Thoracic aorta (tissue), 2 donors: ENCODE measurements at regions not wholly inside any gene's neighbourhood (a gene's known extent, or its start where the extent isn't known, plus 50 kb on each side); places are given as distances from the start of the nearest gene placed in this dataset.

Experiments used
- ATAC-seq: fragments of 150-250 bp; one replicate; pipeline ENCODE4 v1.8.0; 2017; ENCODE audit warnings: low read depth; ENCODE audit not compliant: insufficient number of reproducible peaks, low FRiP score
- DNase-seq: peaks from one replicate; pipeline ENCODE4 v3.0.0-alpha.2; 2020; ENCODE audit warnings: low spot score
- H3K27ac ChIP-seq, 2 donors: fragments of 200-600 bp; sonication (generic); 1 replicate in 1 of 2; 2 replicates in 1 of 2; pipeline ENCODE4 v1.5.1; 2016; ENCODE audit warnings: mild to moderate bottlenecking in 2 of 2, moderate library complexity in 2 of 2
- H3K27me3 ChIP-seq: fragments of 200-600 bp; sonication (generic); replicated peaks from 2 replicates; pipeline ENCODE4 v1.6.0; 2016; ENCODE audit warnings: mild to moderate bottlenecking; ENCODE audit not compliant: insufficient read depth
- H3K36me3 ChIP-seq: fragments of 200-600 bp; sonication (generic); one replicate; pipeline ENCODE4 v1.5.1; 2016
- H3K4me1 ChIP-seq, 2 donors: fragments of 200-600 bp; sonication (generic); 1 replicate in 1 of 2; 2 replicates in 1 of 2; pipeline versions ENCODE4 v1.5.1 to v1.6.0; 2016; ENCODE audit warnings: low read depth in 2 of 2, mild to moderate bottlenecking in 1 of 2; ENCODE audit not compliant: control insufficient read depth in 1 of 2
- H3K4me3 ChIP-seq: fragments of 200-600 bp; sonication (generic); 2 replicates; pipeline ENCODE4 v1.5.1; 2016; ENCODE audit warnings: mild to moderate bottlenecking
- H3K9me3 ChIP-seq: fragments of 200-600 bp; sonication (generic); 2 replicates; pipeline ENCODE4 v1.5.1; 2016
- CTCF ChIP-seq: fragments of 200-600 bp; sonication (generic); IDR thresholded peaks from one replicate; pipeline ENCODE4 v1.5.1; 2019; ENCODE audit warnings: antibody characterized with exemption

DNA sequence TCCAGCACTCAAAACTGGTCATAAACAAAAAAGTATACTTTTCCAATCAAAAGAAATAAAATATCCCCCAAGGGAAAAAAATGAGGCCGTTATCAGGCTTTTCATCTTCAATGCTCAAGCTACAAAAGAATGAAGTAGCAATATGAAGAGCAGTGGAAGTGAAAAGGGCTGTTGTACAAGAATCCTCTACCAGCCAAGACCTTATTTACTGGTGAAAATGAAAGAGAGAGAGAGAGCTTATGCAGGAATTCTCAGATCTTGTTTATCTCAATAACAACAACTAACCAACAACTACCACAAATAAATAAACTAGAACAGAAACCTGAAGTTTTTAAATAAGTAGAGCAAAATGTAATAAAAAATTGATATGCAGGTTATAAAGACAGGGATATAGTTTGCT lies 400.6 kb downstream of the HDGFL1 start:
- Histone ChIP-seq H3K36me3 (no peaks in the 10 kb centered on the region), H3K27ac (no peak overlapping the region), H3K27me3 (no peaks in the 10 kb centered on the region), H3K4me1 (no peaks in the 10 kb centered on the region), H3K4me3 (no peak overlapping the region), H3K9me3 (no peaks in the 10 kb centered on the region)
- ATAC-seq (no peak), DNase-seq (no peak)
- no peak for TF ChIP-seq CTCF

GRCh38 chr6:22972771-22973170 lies 403.4 kb downstream of the HDGFL1 start:
- DNase-seq = no peak
- Histone ChIP-seq H3K4me1 (no peaks in the 10 kb centered on the region), H3K4me3 (no peak overlapping the region), H3K36me3 (no peaks in the 10 kb centered on the region), H3K27me3 (no peaks in the 10 kb centered on the region), H3K9me3 (no peaks in the 10 kb centered on the region), H3K27ac (no peak overlapping the region)
- TF ChIP-seq CTCF = no peak
- no peak for ATAC-seq

DNA sequence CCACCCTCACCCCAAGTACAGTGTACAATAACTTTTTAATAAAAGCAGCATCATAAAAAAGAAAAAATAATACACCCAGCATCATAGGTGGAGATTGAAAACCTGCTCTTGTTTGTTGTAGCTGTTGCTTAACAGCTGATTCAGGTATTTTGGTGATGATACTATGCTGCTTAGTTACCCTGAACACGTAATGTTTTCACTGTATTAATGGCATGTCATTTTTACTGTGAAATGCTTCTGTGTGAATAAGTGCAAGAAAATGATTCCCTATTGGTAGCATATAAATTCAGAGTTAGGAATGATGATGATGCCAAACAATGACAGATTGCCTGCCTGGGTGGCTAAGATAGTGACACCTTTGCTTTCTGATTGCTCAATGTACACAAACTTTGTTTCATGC lies 405.7 kb downstream of the HDGFL1 start:
- ATAC-seq = no peak
- H3K27me3 ChIP-seq = no peaks in the 10 kb centered on the region
- H3K4me1 ChIP-seq = no peaks in the 10 kb centered on the region
- H3K4me3 ChIP-seq = no peak overlapping the region
- no peaks in the 10 kb centered on the region for H3K9me3 ChIP-seq
- no peak for DNase-seq
- H3K36me3 ChIP-seq = no peaks in the 10 kb centered on the region
- no peak overlapping the region for H3K27ac ChIP-seq
- no peak for TF ChIP-seq CTCF

GRCh38 chr6:22980446-22980845 lies 411.1 kb downstream of the HDGFL1 start:
- Histone ChIP-seq H3K36me3 (no peaks in the 10 kb centered on the region), H3K4me3 (no peak overlapping the region), H3K27me3 (no peaks in the 10 kb centered on the region), H3K27ac (no peak overlapping the region), H3K4me1 (no peaks in the 10 kb centered on the region), H3K9me3 (no peaks in the 10 kb centered on the region)
- DNase-seq = no peak
- no peak for ATAC-seq
- TF ChIP-seq CTCF = no peak

GRCh38 chr6:23002044-23002619 lies 432.8 kb downstream of the HDGFL1 start:
- H3K27ac ChIP-seq = no peak overlapping the region
- no peak for TF ChIP-seq CTCF
- DNase-seq (no peak), ATAC-seq (no peak)
- H3K27me3 ChIP-seq = no peaks in the 10 kb centered on the region
- H3K4me3 ChIP-seq = no peak overlapping the region
- no peaks in the 10 kb centered on the region for H3K9me3 ChIP-seq
- no peaks in the 10 kb centered on the region for H3K36me3 ChIP-seq
- peaks cover 5 to 9% of the 10 kb centered on the region in 2 donors for H3K4me1 ChIP-seq
